H9 (cell line): ENCODE measurements at regions not wholly inside any gene's neighbourhood (a gene's known extent, or its start where the extent isn't known, plus 50 kb on each side); places are given as distances from the start of the nearest gene placed in this dataset.

Experiments used
- DNase-seq: peaks from one replicate; pipeline ENCODE4 v3.0.0-alpha.2; 2017
- H2AFZ ChIP-seq: one replicate; pipeline ENCODE4 v1.6.1; 2013; ENCODE audit warnings: mild to moderate bottlenecking, low read length, control low read depth, moderate library complexity
- H2AK5ac ChIP-seq: 2 replicates; pipeline ENCODE4 v1.6.1; 2013; ENCODE audit warnings: low read length, control low read depth, mixed read lengths; ENCODE audit not compliant: insufficient read length
- H2BK120ac ChIP-seq: one replicate; pipeline ENCODE4 v1.6.1; 2013; ENCODE audit warnings: low read depth, mild to moderate bottlenecking, low read length, control low read depth, inconsistent platforms; ENCODE audit not compliant: poor library complexity, severe bottlenecking
- H2BK12ac ChIP-seq: 2 replicates; pipeline ENCODE4 v1.6.1; 2013; ENCODE audit warnings: low read length, control low read depth, mixed read lengths, low read depth; ENCODE audit not compliant: insufficient read length
- H2BK15ac ChIP-seq: 2 replicates; pipeline ENCODE4 v1.6.1; 2013; ENCODE audit warnings: low read depth, low read length, control low read depth
- H2BK20ac ChIP-seq: one replicate; pipeline ENCODE4 v1.6.1; 2013; ENCODE audit warnings: low read depth, mild to moderate bottlenecking, low read length, control low read depth, inconsistent platforms; ENCODE audit not compliant: poor library complexity, severe bottlenecking
- H2BK5ac ChIP-seq: 2 replicates; pipeline ENCODE4 v1.6.1; 2013; ENCODE audit warnings: low read length, control low read depth, mixed read lengths; ENCODE audit not compliant: insufficient read length
- H3K14ac ChIP-seq: 2 replicates; pipeline ENCODE4 v1.6.1; 2013; ENCODE audit warnings: low read length, control low read depth; ENCODE audit not compliant: insufficient read depth
- H3K18ac ChIP-seq: 2 replicates; pipeline ENCODE4 v1.6.1; 2013; ENCODE audit warnings: low read depth, mild to moderate bottlenecking, mixed read lengths, low read length, control low read depth; ENCODE audit not compliant: insufficient read length
- H3K23ac ChIP-seq: 2 replicates; pipeline ENCODE4 v1.6.1; 2013; ENCODE audit warnings: low read length, control low read depth, mixed read lengths, low read depth; ENCODE audit not compliant: insufficient read length
- H3K23me2 ChIP-seq: 2 replicates; pipeline ENCODE4 v1.6.1; 2013; ENCODE audit warnings: low read depth, mild to moderate bottlenecking, mixed read lengths, low read length, control low read depth; ENCODE audit not compliant: insufficient read length, poor library complexity, severe bottlenecking
- H3K27ac ChIP-seq: 2 replicates; pipeline ENCODE4 v1.5.1; 2013; ENCODE audit warnings: low read length, control low read depth, mixed read lengths, low read depth; ENCODE audit not compliant: insufficient read length
- H3K27me3 ChIP-seq: 2 replicates; pipeline ENCODE4 v1.6.1; 2013; ENCODE audit warnings: low read length, control low read depth, inconsistent platforms; ENCODE audit not compliant: insufficient read depth
- H3K4ac ChIP-seq: 2 replicates; pipeline ENCODE4 v1.6.1; 2013; ENCODE audit warnings: low read depth, mild to moderate bottlenecking, control low read depth, inconsistent platforms, low read length, moderate library complexity
- H3K4me1 ChIP-seq: 2 replicates; pipeline ENCODE4 v1.6.1; 2013; ENCODE audit warnings: low read length, control low read depth, inconsistent platforms; ENCODE audit not compliant: insufficient read depth
- H3K4me2 ChIP-seq: 2 replicates; pipeline ENCODE4 v1.6.1; 2013; ENCODE audit warnings: low read length, control low read depth, mixed read lengths; ENCODE audit not compliant: insufficient read length, insufficient read depth
- H3K56ac ChIP-seq: 2 replicates; pipeline ENCODE4 v1.6.1; 2013; ENCODE audit warnings: low read depth, mild to moderate bottlenecking, mixed read lengths, low read length, control low read depth; ENCODE audit not compliant: insufficient read length
- H3K79me1 ChIP-seq: 2 replicates; pipeline ENCODE4 v1.6.1; 2013; ENCODE audit warnings: low read depth, mild to moderate bottlenecking, moderate library complexity, low read length, control low read depth, inconsistent platforms; ENCODE audit not compliant: insufficient read depth, poor library complexity, severe bottlenecking
- H3K79me2 ChIP-seq: 2 replicates; pipeline ENCODE4 v1.6.1; 2013; ENCODE audit warnings: low read length, control low read depth, inconsistent platforms; ENCODE audit not compliant: insufficient read depth
- H3K9ac ChIP-seq: 2 replicates; pipeline ENCODE4 v1.6.1; 2013; ENCODE audit warnings: low read length, control low read depth, mixed read lengths; ENCODE audit not compliant: insufficient read length; ENCODE audit errors: extremely low read depth
- H3K9me3 ChIP-seq: one replicate; pipeline ENCODE4 v1.6.1; 2013; ENCODE audit warnings: low read depth, low read length, inconsistent platforms; ENCODE audit not compliant: control insufficient read depth
- H3T11ph ChIP-seq: one replicate; pipeline ENCODE4 v1.6.1; 2013; ENCODE audit warnings: mild to moderate bottlenecking, low read length, control low read depth, inconsistent platforms
- H4K20me1 ChIP-seq: one replicate; pipeline ENCODE4 v1.6.1; 2013; ENCODE audit not compliant: control insufficient read depth, insufficient read length, insufficient read depth
- H4K5ac ChIP-seq: 2 replicates; pipeline ENCODE4 v1.6.1; 2013; ENCODE audit warnings: low read depth, mild to moderate bottlenecking, mixed read lengths, low read length, control low read depth; ENCODE audit not compliant: insufficient read length
- H4K8ac ChIP-seq: replicated peaks from 2 replicates; pipeline ENCODE4 v1.6.1; 2013; ENCODE audit warnings: low read length, control low read depth, mixed read lengths, low read depth; ENCODE audit not compliant: insufficient read length
- H4K91ac ChIP-seq: 2 replicates; pipeline ENCODE4 v1.6.1; 2013; ENCODE audit warnings: low read depth, mild to moderate bottlenecking, moderate library complexity, mixed read lengths, low read length, control low read depth; ENCODE audit not compliant: insufficient read length
- H3K27ac Mint-ChIP-seq, 3 experiments: 2 replicates in 2 of 3; 3 replicates in 1 of 3; pipeline ENCODE4 v1.8.0; 2020 to 2021; ENCODE audit warnings: mixed read lengths in 3 of 3, mild to moderate bottlenecking in 1 of 3, moderate library complexity in 1 of 3
- H3K27me3 Mint-ChIP-seq: 2 replicates; pipeline ENCODE4 v1.8.0; 2021; ENCODE audit warnings: low read depth, mild to moderate bottlenecking, moderate library complexity, mixed read lengths
- H3K36me3 Mint-ChIP-seq, 3 experiments: 2 replicates in 2 of 3; 3 replicates in 1 of 3; pipeline ENCODE4 v1.8.0; 2020 to 2021; ENCODE audit warnings: low read depth in 3 of 3, mixed read lengths in 3 of 3; ENCODE audit not compliant: insufficient read depth in 1 of 3
- H3K4me1 Mint-ChIP-seq, 2 experiments: 2 replicates each; pipeline ENCODE4 v1.8.0; 2020; ENCODE audit warnings: mixed read lengths in 2 of 2
- H3K4me3 Mint-ChIP-seq, 2 experiments: 2 replicates in 1 of 2; 3 replicates in 1 of 2; pipeline ENCODE4 v1.8.0; 2020 to 2021; ENCODE audit warnings: mild to moderate bottlenecking in 2 of 2, mixed read lengths in 2 of 2, moderate library complexity in 1 of 2
- H3K9me3 Mint-ChIP-seq, 2 experiments: 2 replicates in 1 of 2; 3 replicates in 1 of 2; pipeline ENCODE4 v1.8.0; 2020; ENCODE audit warnings: mild to moderate bottlenecking in 2 of 2, mixed read lengths in 2 of 2, moderate library complexity in 1 of 2
- WGBS: extraction: QIAGEN DNeasy Blood & Tissue Kit; methylation state at CpG from one replicate; pipeline ENCODE4 v1.1.7; 2013; ENCODE audit warnings: missing lambda C conversion rate, low lambda C conversion rate, mixed read lengths; ENCODE audit not compliant: insufficient read length; ENCODE audit errors: extremely low coverage; 5-methylcytosine and 5-hydroxymethylcytosine counted together
- TF ChIP-seq, protein P1 (sequence below): fragments of 200-600 bp; sonication (generic); conservative IDR thresholded peaks from 3 replicates; pipeline ENCODE4 v1.8.0; 2021; ENCODE audit warnings: antibody characterized with exemption, mild to moderate bottlenecking

GRCh38 chr3:96183871-96184270 is 630.5 kb upstream of the EPHA6 start:
- DNase-seq: no peak
- no peak overlapping the region for H4K91ac ChIP-seq
- no peak overlapping the region for H3K4me3 Mint-ChIP-seq

More at GRCh38 chr3:96183871-96184270, 630.5 kb upstream of the EPHA6 start:
- no peak overlapping the region for H2BK20ac ChIP-seq
- no peak overlapping the region for H2AK5ac ChIP-seq
- H3K79me1 ChIP-seq: no peaks in the 10 kb centered on the region
- no CpG with 5 or more reads among the region's 1 CpG for WGBS
- no peak overlapping the region for H2BK12ac ChIP-seq
- no peak overlapping the region for H3K4me2 ChIP-seq
- no peaks in the 10 kb centered on the region for H3K36me3 Mint-ChIP-seq
- no peak overlapping the region for H2BK120ac ChIP-seq
- H3K23me2 ChIP-seq: no peaks in the 10 kb centered on the region
- H3K27me3 Mint-ChIP-seq: no peaks in the 10 kb centered on the region
- H3K79me2 ChIP-seq: no peaks in the 10 kb centered on the region
- no peak overlapping the region for H3K27ac ChIP-seq
- H3K23ac ChIP-seq: no peak overlapping the region
- H3K9me3 Mint-ChIP-seq: peaks cover 0 to 2% of the 10 kb centered on the region in 2 experiments; a peak in 1 of 5 replicates
- H3K27ac Mint-ChIP-seq: no peak overlapping the region
- no peak overlapping the region for H4K8ac ChIP-seq
- no peaks in the 10 kb centered on the region for H3K9me3 ChIP-seq
- no peak overlapping the region for H3K4ac ChIP-seq
- H2AFZ ChIP-seq: no peak overlapping the region
- H2BK15ac ChIP-seq: no peak overlapping the region
- no peak overlapping the region for H3T11ph ChIP-seq
- no peak overlapping the region for H2BK5ac ChIP-seq
- H3K14ac ChIP-seq: no peak overlapping the region
- no peaks in the 10 kb centered on the region for H3K27me3 ChIP-seq
- H4K5ac ChIP-seq: no peak overlapping the region
- TF ChIP-seq, protein P1, sequence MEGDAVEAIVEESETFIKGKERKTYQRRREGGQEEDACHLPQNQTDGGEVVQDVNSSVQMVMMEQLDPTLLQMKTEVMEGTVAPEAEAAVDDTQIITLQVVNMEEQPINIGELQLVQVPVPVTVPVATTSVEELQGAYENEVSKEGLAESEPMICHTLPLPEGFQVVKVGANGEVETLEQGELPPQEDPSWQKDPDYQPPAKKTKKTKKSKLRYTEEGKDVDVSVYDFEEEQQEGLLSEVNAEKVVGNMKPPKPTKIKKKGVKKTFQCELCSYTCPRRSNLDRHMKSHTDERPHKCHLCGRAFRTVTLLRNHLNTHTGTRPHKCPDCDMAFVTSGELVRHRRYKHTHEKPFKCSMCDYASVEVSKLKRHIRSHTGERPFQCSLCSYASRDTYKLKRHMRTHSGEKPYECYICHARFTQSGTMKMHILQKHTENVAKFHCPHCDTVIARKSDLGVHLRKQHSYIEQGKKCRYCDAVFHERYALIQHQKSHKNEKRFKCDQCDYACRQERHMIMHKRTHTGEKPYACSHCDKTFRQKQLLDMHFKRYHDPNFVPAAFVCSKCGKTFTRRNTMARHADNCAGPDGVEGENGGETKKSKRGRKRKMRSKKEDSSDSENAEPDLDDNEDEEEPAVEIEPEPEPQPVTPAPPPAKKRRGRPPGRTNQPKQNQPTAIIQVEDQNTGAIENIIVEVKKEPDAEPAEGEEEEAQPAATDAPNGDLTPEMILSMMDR: no peak
- H3K4me1 ChIP-seq: no peaks in the 10 kb centered on the region
- H3K18ac ChIP-seq: no peak overlapping the region
- H3K9ac ChIP-seq: no peak overlapping the region
- no peak overlapping the region for H3K56ac ChIP-seq
- H3K4me1 Mint-ChIP-seq: no peaks in the 10 kb centered on the region
- no peaks in the 10 kb centered on the region for H4K20me1 ChIP-seq
